Skeletal muscle satellite cell (primary cell): ENCODE measurements at regions not wholly inside any gene's neighbourhood (a gene's known extent, or its start where the extent isn't known, plus 50 kb on each side); places are given as distances from the start of the nearest gene placed in this dataset.
"Not testable (repeated sequence)": the region's sequence is repeated elsewhere in the genome, so short reads cannot be mapped to it uniquely, and the experiment has no call there.

Experiments used
- H3K27me3 ChIP-seq: 2 replicates; pipeline ENCODE4 v1.7.0; 2013; ENCODE audit warnings: low read length; ENCODE audit not compliant: control insufficient read depth, insufficient read depth
- H3K36me3 ChIP-seq: 2 replicates; pipeline ENCODE4 v1.7.0; 2013; ENCODE audit warnings: mild to moderate bottlenecking, control low read depth, low read length; ENCODE audit not compliant: insufficient read depth
- H3K4me1 ChIP-seq: 2 replicates; pipeline ENCODE4 v1.7.0; 2013; ENCODE audit warnings: low read length; ENCODE audit not compliant: control insufficient read depth, insufficient read depth
- H3K4me2 ChIP-seq: 2 replicates; pipeline ENCODE4 v1.7.0; 2013; ENCODE audit warnings: mild to moderate bottlenecking, low read length
- H3K4me3 ChIP-seq: 2 replicates; pipeline ENCODE4 v1.7.0; 2013; ENCODE audit warnings: low read length
- H3K9ac ChIP-seq: 2 replicates; pipeline ENCODE4 v1.7.0; 2013; ENCODE audit warnings: mild to moderate bottlenecking, low read depth, low read length, moderate library complexity
- H3K9me3 ChIP-seq: replicated peaks from 2 replicates; pipeline ENCODE4 v1.7.0; 2013; ENCODE audit warnings: mild to moderate bottlenecking, control low read depth, low read length

- H3K4me3 ChIP-seq = no peak overlapping the region
- H3K27me3 ChIP-seq = peaks cover 28% of the 10 kb centered on the region
- no peak overlapping the region for H3K9ac ChIP-seq
- peak overlapping the region; percentile 72 for H3K4me2 ChIP-seq
- H3K9me3 ChIP-seq = no peaks in the 10 kb centered on the region
- no peaks in the 10 kb centered on the region for H3K36me3 ChIP-seq
- H3K4me1 ChIP-seq = peaks cover 2% of the 10 kb centered on the region
Observed at GRCh38 chr5:54867310-54867944, 118.0 kb downstream of the ESM1 start.

GRCh38 chr5:54864911-54865515 is 120.4 kb downstream of the ESM1 start:
- not testable (repeated sequence) for H3K36me3 ChIP-seq, H3K4me3 ChIP-seq, H3K4me2 ChIP-seq, H3K9me3 ChIP-seq, H3K9ac ChIP-seq, H3K27me3 ChIP-seq
- peaks cover 20% of the 10 kb centered on the region for H3K4me1 ChIP-seq

- no peak overlapping the region for H3K9ac ChIP-seq
- no peak overlapping the region for H3K4me3 ChIP-seq
- H3K9me3 ChIP-seq = peaks cover 3% of the 10 kb centered on the region
- peaks cover 3% of the 10 kb centered on the region for H3K27me3 ChIP-seq
- H3K4me2 ChIP-seq = peak overlapping the region; percentile 36
- H3K4me1 ChIP-seq = peaks cover 18% of the 10 kb centered on the region
- H3K36me3 ChIP-seq = no peaks in the 10 kb centered on the region
Observed at GRCh38 chr5:54862036-54862435, 123.4 kb downstream of the ESM1 start.

DNA sequence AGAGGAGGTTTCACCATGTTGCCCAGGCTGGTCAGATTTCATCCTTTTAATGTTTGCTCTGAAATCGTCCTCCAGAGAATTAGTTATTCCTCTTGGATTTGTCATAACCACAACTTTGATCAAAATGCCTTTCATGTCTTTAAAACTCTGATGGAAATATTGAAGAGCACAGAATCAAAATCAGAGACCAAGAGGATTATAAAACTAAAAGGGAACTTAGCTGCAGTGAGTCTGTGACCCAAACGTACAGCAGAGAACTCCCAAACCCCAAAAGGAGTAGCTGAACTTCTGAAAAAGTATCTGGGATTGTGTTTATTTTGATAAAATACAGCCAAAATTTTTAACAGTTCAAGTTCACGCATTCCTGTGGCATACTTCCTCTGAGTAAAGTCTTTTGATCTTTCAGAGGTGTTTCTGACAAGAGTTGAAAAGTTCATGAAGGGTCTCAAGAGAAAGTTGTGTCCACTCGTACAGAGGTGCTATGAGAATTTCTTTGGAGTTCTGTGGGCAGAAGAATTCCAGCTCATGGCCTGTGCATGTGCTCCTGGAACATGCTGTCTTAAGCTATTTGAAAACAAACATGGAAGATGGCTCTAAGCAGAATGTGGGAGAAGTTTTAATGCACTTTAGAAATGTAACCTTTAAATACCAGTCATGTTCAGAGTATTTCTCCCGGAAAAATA is 124.0 kb downstream of the ESM1 start:
- Histone ChIP-seq H3K9me3 (peaks cover 9% of the 10 kb centered on the region), H3K4me2 (peak overlapping the region; percentile 36), H3K4me3 (no peak overlapping the region), H3K4me1 (peaks cover 18% of the 10 kb centered on the region), H3K27me3 (peaks cover 3% of the 10 kb centered on the region), H3K9ac (no peak overlapping the region), H3K36me3 (no peaks in the 10 kb centered on the region)

DNA sequence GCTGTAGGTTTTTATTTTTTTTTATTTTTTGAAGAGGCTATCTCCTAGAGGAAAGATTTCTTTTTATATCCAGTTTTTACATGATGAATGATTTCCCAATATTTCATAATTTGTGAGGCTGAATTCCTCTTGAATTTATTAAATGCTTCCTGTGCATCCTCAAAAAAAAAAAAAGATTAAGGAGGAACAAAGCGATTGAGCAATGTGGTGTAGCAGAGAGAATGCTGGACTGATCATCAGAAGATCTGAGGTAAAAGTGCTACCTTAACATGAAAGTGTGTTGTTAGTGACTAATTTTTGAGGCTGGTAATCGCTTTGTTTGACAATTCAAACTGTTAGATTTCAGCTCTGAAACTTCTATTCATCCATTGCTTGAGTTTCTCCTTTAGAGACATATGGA is 125.1 kb downstream of the ESM1 start:
- H3K4me2 ChIP-seq = no peak overlapping the region
- H3K9me3 ChIP-seq = peaks cover 9% of the 10 kb centered on the region
- peaks cover 18% of the 10 kb centered on the region for H3K4me1 ChIP-seq
- peaks cover 8% of the 10 kb centered on the region for H3K27me3 ChIP-seq
- H3K36me3 ChIP-seq = no peaks in the 10 kb centered on the region
- no peak overlapping the region for H3K4me3 ChIP-seq
- H3K9ac ChIP-seq = no peak overlapping the region

- H3K9ac ChIP-seq = no peak overlapping the region
- peaks cover 9% of the 10 kb centered on the region for H3K9me3 ChIP-seq
- no peaks in the 10 kb centered on the region for H3K36me3 ChIP-seq
- H3K4me1 ChIP-seq = peaks cover 18% of the 10 kb centered on the region
- no peak overlapping the region for H3K4me2 ChIP-seq
- H3K27me3 ChIP-seq = peaks cover 12% of the 10 kb centered on the region
- H3K4me3 ChIP-seq = no peak overlapping the region
Observed at GRCh38 chr5:54859316-54859715, 126.1 kb downstream of the ESM1 start.

DNA sequence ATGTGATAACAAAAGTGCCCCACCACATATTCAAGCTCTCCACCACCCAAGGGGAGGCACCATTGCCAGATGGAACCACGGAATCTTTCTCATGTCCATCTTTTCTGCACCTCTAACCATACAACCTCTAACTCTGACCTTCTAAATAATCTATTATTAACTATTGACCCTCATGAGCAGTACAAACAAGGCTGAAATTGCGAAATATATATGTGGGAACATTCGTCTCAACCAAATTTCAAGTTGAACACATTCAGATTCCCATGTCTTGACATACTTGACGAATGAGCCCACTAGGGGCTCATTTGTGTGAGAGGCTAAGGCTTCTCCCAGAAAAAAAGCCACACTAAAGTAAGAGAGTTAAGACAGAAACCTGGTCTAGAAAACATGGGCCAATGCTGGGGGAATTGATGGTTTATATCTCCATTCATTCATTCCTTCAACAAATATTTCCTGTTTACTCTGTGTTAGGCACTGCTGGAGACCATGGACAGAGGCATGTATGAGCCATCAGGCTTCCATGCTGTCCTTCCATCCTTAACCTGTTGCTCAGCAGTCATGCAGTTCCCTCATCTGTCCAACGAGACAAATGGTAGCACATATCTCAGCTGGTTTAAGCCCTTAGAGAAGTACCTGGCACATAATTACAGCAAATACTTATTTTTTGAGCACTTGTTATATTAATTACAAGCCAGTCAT is 130.4 kb downstream of the ESM1 start:
- Histone ChIP-seq H3K36me3 (no peaks in the 10 kb centered on the region), H3K4me3 (no peak overlapping the region), H3K4me1 (no peaks in the 10 kb centered on the region), H3K4me2 (no peak overlapping the region), H3K9me3 (peaks cover 9% of the 10 kb centered on the region), H3K9ac (no peak overlapping the region), H3K27me3 (peaks cover 21% of the 10 kb centered on the region)

DNA sequence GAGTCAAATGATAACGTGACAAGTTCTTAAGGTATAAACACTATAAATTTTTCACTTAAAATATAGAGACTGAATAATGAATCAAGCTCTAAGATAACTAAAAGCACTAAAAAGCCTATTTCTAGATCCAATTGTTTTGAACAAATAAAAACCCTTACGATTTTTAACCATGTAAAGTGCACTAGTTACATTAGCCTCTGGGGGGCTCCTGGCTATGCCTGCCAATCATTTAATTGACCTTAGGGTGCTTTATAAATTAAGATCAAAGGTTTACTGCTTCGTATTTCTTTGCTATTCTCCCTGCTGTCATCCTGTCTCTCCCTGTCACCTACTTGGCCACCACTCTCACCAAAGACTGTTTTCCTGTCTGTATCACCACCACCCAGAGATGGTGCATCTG is 133.4 kb downstream of the ESM1 start:
- Histone ChIP-seq H3K9me3 (peaks cover 6% of the 10 kb centered on the region), H3K4me2 (no peak overlapping the region), H3K9ac (no peak overlapping the region), H3K27me3 (peaks cover 26% of the 10 kb centered on the region), H3K36me3 (no peaks in the 10 kb centered on the region), H3K4me3 (no peak overlapping the region), H3K4me1 (no peaks in the 10 kb centered on the region)

DNA sequence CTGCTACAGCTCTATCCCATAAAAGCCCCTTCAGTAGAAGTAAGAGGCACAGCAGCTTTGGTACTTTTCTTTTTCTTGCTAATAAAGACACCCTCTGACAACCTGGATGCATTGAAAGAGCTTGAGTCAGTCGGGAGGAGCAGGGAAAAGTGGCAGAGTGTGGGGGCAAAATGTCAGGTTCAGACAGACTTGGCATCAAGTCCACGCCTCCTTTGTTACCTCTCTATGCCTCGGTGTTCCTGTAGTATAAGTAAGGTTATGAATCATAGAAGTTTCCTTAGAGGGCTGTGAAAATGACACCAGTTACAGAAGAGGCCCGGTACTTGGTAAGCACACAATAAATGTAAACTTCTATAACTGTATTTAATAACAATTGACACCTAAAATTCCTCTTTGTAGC is 133.9 kb downstream of the ESM1 start:
- H3K4me2 ChIP-seq = no peak overlapping the region
- H3K9me3 ChIP-seq = peaks cover under 1% of the 10 kb centered on the region
- no peak overlapping the region for H3K9ac ChIP-seq
- H3K4me3 ChIP-seq = no peak overlapping the region
- peaks cover 26% of the 10 kb centered on the region for H3K27me3 ChIP-seq
- no peaks in the 10 kb centered on the region for H3K36me3 ChIP-seq
- no peaks in the 10 kb centered on the region for H3K4me1 ChIP-seq

GRCh38 chr5:54848581-54848980 is 136.8 kb downstream of the ESM1 start:
- H3K4me1 ChIP-seq = peaks cover 7% of the 10 kb centered on the region
- no peak overlapping the region for H3K4me3 ChIP-seq

GRCh38 chr5:54845567-54845941 is 139.8 kb downstream of the ESM1 start:
- Histone ChIP-seq H3K9ac (no peak overlapping the region), H3K36me3 (no peaks in the 10 kb centered on the region), H3K27me3 (peaks cover 9% of the 10 kb centered on the region), H3K4me2 (no peak overlapping the region), H3K9me3 (no peaks in the 10 kb centered on the region), H3K4me1 (peaks cover 7% of the 10 kb centered on the region), H3K4me3 (no peak overlapping the region)

More at GRCh38 chr5:54848581-54848980, 136.8 kb downstream of the ESM1 start:
- Histone ChIP-seq H3K27me3 (peaks cover 17% of the 10 kb centered on the region), H3K36me3 (no peaks in the 10 kb centered on the region), H3K9ac (no peak overlapping the region), H3K4me2 (no peak overlapping the region), H3K9me3 (no peaks in the 10 kb centered on the region)
